PC-3 (cell line): ENCODE measurements at regions not wholly inside any gene's neighbourhood (a gene's known extent, or its start where the extent isn't known, plus 50 kb on each side); places are given as distances from the start of the nearest gene placed in this dataset.

Experiments used
- ATAC-seq: fragments of 200-7000 bp; cut with Tn5 transposase; 2 replicates; pipeline ENCODE4 v1.9.1; 2020; ENCODE audit warnings: mild to moderate bottlenecking, moderate library complexity
- BruUV-seq: library from RNA; stranded (reverse); fragments of 400-500 nt; replicated peaks from 2 replicates; lab custom pipeline; 2021; lab: Mats Ljungman, UMichigan
- CTCF ChIA-PET: fragments of 300-600 bp; sonication (Branson Sonifier 250); formaldehyde crosslinking; loops from one replicate; lab custom pipeline; 2022; ENCODE audit warnings: antibody characterized with exemption; lab: Charles Lee
- POLR2A ChIA-PET: fragments of 300-600 bp; sonication (Branson Sonifier 250); formaldehyde crosslinking; loops from one replicate; lab custom pipeline; 2022; ENCODE audit warnings: antibody characterized with exemption; ENCODE audit not compliant: unreplicated experiment; lab: Charles Lee
- DNase-seq: peaks from one replicate; pipeline ENCODE4 v3.0.0-alpha.2; 2015
- H2AFZ ChIP-seq: fragments of 300-600 bp; sonication (generic); 2 replicates; pipeline ENCODE4 v1.6.0; 2016; ENCODE audit warnings: antibody characterized with exemption, low read length
- H3F3A ChIP-seq: fragments of 300-600 bp; sonication (generic); one replicate; pipeline ENCODE4 v1.6.0; 2017; ENCODE audit warnings: antibody characterized with exemption, low read length, control low read depth, mild to moderate bottlenecking; ENCODE audit not compliant: unreplicated experiment
- H3K27ac ChIP-seq: fragments of 300-600 bp; sonication (generic); 2 replicates; pipeline ENCODE4 v1.5.1; 2016; ENCODE audit warnings: mild to moderate bottlenecking, low read length
- H3K27me3 ChIP-seq: fragments of 300-600 bp; sonication (generic); 2 replicates; pipeline ENCODE4 v1.6.1; 2016; ENCODE audit warnings: low read length, mixed read lengths
- H3K36me3 ChIP-seq: fragments of 300-600 bp; sonication (generic); 2 replicates; pipeline ENCODE4 v1.6.1; 2016; ENCODE audit warnings: low read depth, mixed run types, low read length, mixed read lengths
- H3K4me1 ChIP-seq: fragments of 300-600 bp; sonication (generic); 2 replicates; pipeline ENCODE4 v1.5.1; 2016; ENCODE audit warnings: low read length; ENCODE audit not compliant: insufficient read depth
- H3K4me2 ChIP-seq: fragments of 300-600 bp; sonication (generic); 2 replicates; pipeline ENCODE4 v1.6.0; 2016; ENCODE audit warnings: low read length
- H3K4me3 ChIP-seq: fragments of 300-600 bp; sonication (generic); 2 replicates; pipeline ENCODE4 v1.5.1; 2016; ENCODE audit warnings: mild to moderate bottlenecking, low read length, mixed read lengths
- H3K79me2 ChIP-seq: fragments of 300-600 bp; sonication (generic); 2 replicates; pipeline ENCODE4 v1.6.1; 2017; ENCODE audit warnings: low read length, mixed read lengths
- H3K9ac ChIP-seq: fragments of 300-600 bp; sonication (generic); 2 replicates; pipeline ENCODE4 v1.6.0; 2016; ENCODE audit warnings: mild to moderate bottlenecking, low read length
- H3K9me2 ChIP-seq: fragments of 300-600 bp; sonication (generic); replicated peaks from 2 replicates; pipeline ENCODE4 v1.6.1; 2016; ENCODE audit warnings: mixed run types, low read length, mixed read lengths
- H3K9me3 ChIP-seq: fragments of 300-600 bp; sonication (generic); 2 replicates; pipeline ENCODE4 v1.6.1; 2016; ENCODE audit warnings: low read length, mixed read lengths
- H4K20me1 ChIP-seq: fragments of 300-600 bp; sonication (generic); 2 replicates; pipeline ENCODE4 v1.6.1; 2016; ENCODE audit warnings: low read length, mixed read lengths
- CTCF ChIP-seq: fragments of 300-600 bp; sonication (generic); conservative IDR thresholded peaks from 2 replicates; pipeline ENCODE4 v1.5.1; 2017; ENCODE audit warnings: antibody characterized with exemption, low read depth, mild to moderate bottlenecking, low read length
- EZH2 ChIP-seq: fragments of 300-600 bp; sonication (generic); IDR thresholded peaks from one replicate; pipeline ENCODE4 v1.6.1; 2017; ENCODE audit warnings: antibody characterized with exemption, mild to moderate bottlenecking, low read length; ENCODE audit not compliant: unreplicated experiment
- EZH2phosphoT487 ChIP-seq: fragments of 300-600 bp; sonication (generic); IDR thresholded peaks from 2 replicates; pipeline ENCODE4 v1.6.1; 2018; ENCODE audit warnings: mild to moderate bottlenecking, antibody characterized with exemption, low read length, borderline replicate concordance
- intact Hi-C: fragments of 100-400 bp; cut with micrococcal nuclease; formaldehyde crosslinking; loops from 2 replicates; pipeline ENCODE4 v1.9.0; 2023

DNA sequence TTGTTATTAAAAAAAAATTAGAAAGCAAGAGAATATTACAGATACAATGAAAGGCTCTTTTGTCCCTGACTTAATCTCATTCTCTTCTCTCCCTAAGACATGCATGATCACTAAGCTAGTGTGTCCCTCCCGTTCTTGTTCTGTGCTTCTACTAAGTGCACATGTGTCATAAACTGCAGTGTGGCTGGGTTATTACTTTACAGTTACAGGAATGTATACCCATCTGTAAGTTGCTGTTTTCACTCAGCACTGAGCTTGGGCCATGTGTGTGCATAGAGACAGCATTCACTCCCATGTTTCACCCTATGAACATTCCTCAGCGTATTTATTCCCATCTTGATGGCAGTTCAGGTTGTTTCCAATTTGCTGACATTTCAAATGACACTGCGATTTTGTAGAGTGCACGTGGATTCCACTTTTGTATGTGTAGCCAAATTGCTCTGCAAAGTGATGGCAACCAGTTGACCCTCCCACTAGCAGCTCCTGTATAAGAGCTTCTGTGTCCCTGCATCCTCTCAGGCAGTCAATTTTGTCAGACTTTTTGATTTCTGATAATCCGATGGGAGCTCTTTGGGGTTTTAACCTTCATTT, 145.8 kb upstream of the UBE2E1 start:
- POLR2A ChIA-PET: no interaction called here
- intact Hi-C loops: no loop called here

GRCh38 chr3:23662079-23662617, 143.6 kb upstream of the UBE2E1 start:
- no peaks in the 10 kb centered on the region for H3K9me3 ChIP-seq
- no peak overlapping the region for H3K4me3 ChIP-seq
- peaks cover 34% of the 10 kb centered on the region for H3K4me1 ChIP-seq
- H3K9ac ChIP-seq: no peak overlapping the region
- no peaks in the 10 kb centered on the region for H3F3A ChIP-seq
- no peaks in the 10 kb centered on the region for H4K20me1 ChIP-seq
- H3K36me3 ChIP-seq: no peaks in the 10 kb centered on the region
- POLR2A ChIA-PET: no interaction called here
- DNase-seq: no peak
- ATAC-seq: no peak
- H3K27me3 ChIP-seq: no peaks in the 10 kb centered on the region
- H3K4me2 ChIP-seq: no peak overlapping the region
- no peaks in the 10 kb centered on the region for H3K79me2 ChIP-seq
- H3K9me2 ChIP-seq: no peaks in the 10 kb centered on the region
- no peak overlapping the region for H3K27ac ChIP-seq
- CTCF ChIA-PET: no interaction called here
- no peak overlapping the region for H2AFZ ChIP-seq
- no TSS peak for BruUV-seq
- no peak for TF ChIP-seq CTCF
- intact Hi-C loops: no loop called here

More for the DNA sequence above, 145.8 kb upstream of the UBE2E1 start:
- Histone ChIP-seq H3K36me3 (no peaks in the 10 kb centered on the region), H2AFZ (no peak overlapping the region), H3K9me2 (no peaks in the 10 kb centered on the region), H3K9ac (no peak overlapping the region), H3K4me3 (no peak overlapping the region), H3K9me3 (no peaks in the 10 kb centered on the region), H4K20me1 (no peaks in the 10 kb centered on the region), H3K27me3 (no peaks in the 10 kb centered on the region), H3K79me2 (no peaks in the 10 kb centered on the region), H3K4me1 (peaks cover 19% of the 10 kb centered on the region), H3K4me2 (no peak overlapping the region), H3K27ac (no peak overlapping the region), H3F3A (no peaks in the 10 kb centered on the region)
- CTCF ChIA-PET: no interaction called here
- ATAC-seq (no peak), DNase-seq (no peak)
- no TSS peak for BruUV-seq
- TF ChIP-seq CTCF (no peak), EZH2phosphoT487 (no peak), EZH2 (no peak)

DNA sequence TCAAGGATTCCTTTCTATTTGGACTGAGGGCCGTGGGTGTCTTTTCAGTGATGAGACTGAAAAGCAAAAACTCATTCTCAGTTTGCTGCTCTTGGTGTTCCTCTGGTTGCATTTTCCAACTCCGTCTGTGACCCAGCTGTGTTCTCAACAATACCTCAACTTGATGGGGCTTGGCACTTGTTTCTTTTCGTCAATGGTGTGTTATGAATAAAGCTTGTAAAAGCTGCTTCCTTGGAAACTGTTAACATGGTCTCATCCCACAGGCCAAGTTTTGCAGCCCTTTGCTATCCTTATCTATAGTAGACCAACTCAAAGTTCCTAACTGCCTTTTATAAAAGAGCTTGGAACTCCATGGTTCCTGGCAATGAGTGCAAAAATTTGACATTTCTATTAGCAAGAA, 142.5 kb upstream of the UBE2E1 start:
- H3K27ac ChIP-seq: no peak overlapping the region
- H3K9ac ChIP-seq: no peak overlapping the region
- peaks cover 45% of the 10 kb centered on the region for H3K4me1 ChIP-seq
- H3F3A ChIP-seq: no peaks in the 10 kb centered on the region
- DNase-seq (no peak), ATAC-seq (no peak)
- H3K9me2 ChIP-seq: no peaks in the 10 kb centered on the region
- ChIA-PET POLR2A (no interaction called here), CTCF (no interaction called here)
- H4K20me1 ChIP-seq: no peaks in the 10 kb centered on the region
- H3K27me3 ChIP-seq: no peaks in the 10 kb centered on the region
- TF ChIP-seq CTCF: no peak
- no peak for TF ChIP-seq EZH2
- no peak for TF ChIP-seq EZH2phosphoT487
- no peak overlapping the region for H3K4me3 ChIP-seq
- intact Hi-C loops: no loop called here
- no TSS peak for BruUV-seq
- H3K4me2 ChIP-seq: 0 out of 2 replicates have a peak overlapping the region, but pooled peaks have one; percentile 39
- H3K9me3 ChIP-seq: no peaks in the 10 kb centered on the region
- no peaks in the 10 kb centered on the region for H3K36me3 ChIP-seq
- no peak overlapping the region for H2AFZ ChIP-seq
- no peaks in the 10 kb centered on the region for H3K79me2 ChIP-seq
